ENCODE measurements at regions not wholly inside any gene's neighbourhood (a gene's known extent, or its start where the extent isn't known, plus 50 kb on each side); places are given as distances from the start of the nearest gene placed in this dataset.

DNA sequence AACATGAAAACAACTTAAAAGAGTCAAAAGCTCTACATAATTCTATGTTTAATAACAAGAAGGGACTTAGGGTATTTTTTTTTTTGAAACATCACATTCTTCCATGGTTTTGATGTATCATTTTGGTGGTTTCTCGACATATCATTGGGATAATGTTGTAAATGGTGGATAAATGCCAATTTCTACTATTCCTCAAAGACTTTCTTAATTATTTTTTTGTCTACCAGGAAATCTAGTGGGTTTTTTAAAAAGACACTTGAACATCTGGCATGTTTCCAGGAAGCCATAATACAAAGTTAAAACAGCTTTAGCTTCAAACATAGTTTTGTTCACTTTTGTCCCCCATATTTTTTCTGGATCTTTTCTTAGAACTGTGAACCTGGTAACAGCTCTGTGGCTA lies 200.4 kb downstream of the DKK1 start:
- TF ChIP-seq POLR2A (IDR thresholded peaks at IDR 0.05), result no peak
- TF ChIP-seq, protein P1, sequence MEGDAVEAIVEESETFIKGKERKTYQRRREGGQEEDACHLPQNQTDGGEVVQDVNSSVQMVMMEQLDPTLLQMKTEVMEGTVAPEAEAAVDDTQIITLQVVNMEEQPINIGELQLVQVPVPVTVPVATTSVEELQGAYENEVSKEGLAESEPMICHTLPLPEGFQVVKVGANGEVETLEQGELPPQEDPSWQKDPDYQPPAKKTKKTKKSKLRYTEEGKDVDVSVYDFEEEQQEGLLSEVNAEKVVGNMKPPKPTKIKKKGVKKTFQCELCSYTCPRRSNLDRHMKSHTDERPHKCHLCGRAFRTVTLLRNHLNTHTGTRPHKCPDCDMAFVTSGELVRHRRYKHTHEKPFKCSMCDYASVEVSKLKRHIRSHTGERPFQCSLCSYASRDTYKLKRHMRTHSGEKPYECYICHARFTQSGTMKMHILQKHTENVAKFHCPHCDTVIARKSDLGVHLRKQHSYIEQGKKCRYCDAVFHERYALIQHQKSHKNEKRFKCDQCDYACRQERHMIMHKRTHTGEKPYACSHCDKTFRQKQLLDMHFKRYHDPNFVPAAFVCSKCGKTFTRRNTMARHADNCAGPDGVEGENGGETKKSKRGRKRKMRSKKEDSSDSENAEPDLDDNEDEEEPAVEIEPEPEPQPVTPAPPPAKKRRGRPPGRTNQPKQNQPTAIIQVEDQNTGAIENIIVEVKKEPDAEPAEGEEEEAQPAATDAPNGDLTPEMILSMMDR (IDR thresholded peaks at IDR 0.05), result no peak
- TF ChIP-seq POLR2AphosphoS5 (IDR thresholded peaks at IDR 0.05; ENCODE audit: insufficient read depth in 1 of 2, low read depth in 1 of 2), result no peak

Measured in vagina (tissue), 2 donors.